Right atrium auricular region (tissue), 2 donors: ENCODE measurements at regions not wholly inside any gene's neighbourhood (a gene's known extent, or its start where the extent isn't known, plus 50 kb on each side); places are given as distances from the start of the nearest gene placed in this dataset.

Experiments used
- DNase-seq: peaks from one replicate; pipeline ENCODE4 v3.0.0-alpha.2; 2019; ENCODE audit warnings: low spot score
- H3K27ac ChIP-seq, 2 donors: fragments of 200-600 bp; sonication (generic); 1 replicate in 1 of 2; 2 replicates in 1 of 2; pipeline ENCODE4 v1.5.1; 2016 to 2019
- H3K27me3 ChIP-seq, 2 donors: fragments of 200-600 bp; sonication (generic); one replicate each; pipeline versions ENCODE4 v1.5.1 to v1.6.0; 2017 to 2019
- H3K36me3 ChIP-seq: fragments of 200-600 bp; sonication (generic); one replicate; pipeline ENCODE4 v1.5.1; 2016
- H3K4me1 ChIP-seq, 2 donors: fragments of 200-600 bp; sonication (generic); one replicate each; pipeline versions ENCODE4 v1.5.1 to v1.6.0; 2017 to 2019
- H3K4me3 ChIP-seq, 2 donors: fragments of 200-600 bp; sonication (generic); 1 replicate in 1 of 2; 2 replicates in 1 of 2; pipeline ENCODE4 v1.5.1; 2017 to 2019; ENCODE audit warnings: mild to moderate bottlenecking in 1 of 2, moderate library complexity in 1 of 2
- H3K9me3 ChIP-seq, 2 donors: fragments of 200-600 bp; sonication (generic); one replicate each; pipeline ENCODE4 v1.5.1; 2019
- CTCF ChIP-seq, 2 donors: fragments of 200-600 bp; sonication (generic); IDR thresholded peaks; one replicate each; pipeline ENCODE4 v1.5.1; 2019; ENCODE audit warnings: antibody characterized with exemption in 2 of 2

- no peak for DNase-seq
- Histone ChIP-seq H3K27ac (no peak overlapping the region), H3K4me3 (no peak overlapping the region), H3K4me1 (no peaks in the 10 kb centered on the region), H3K36me3 (no peaks in the 10 kb centered on the region), H3K27me3 (no peaks in the 10 kb centered on the region), H3K9me3 (no peaks in the 10 kb centered on the region)
- TF ChIP-seq CTCF (IDR thresholded peaks at IDR 0.05): no peak
Observed at GRCh38 chr20:30599990-30600389, 657.5 kb upstream of the DEFB115 start.

DNA sequence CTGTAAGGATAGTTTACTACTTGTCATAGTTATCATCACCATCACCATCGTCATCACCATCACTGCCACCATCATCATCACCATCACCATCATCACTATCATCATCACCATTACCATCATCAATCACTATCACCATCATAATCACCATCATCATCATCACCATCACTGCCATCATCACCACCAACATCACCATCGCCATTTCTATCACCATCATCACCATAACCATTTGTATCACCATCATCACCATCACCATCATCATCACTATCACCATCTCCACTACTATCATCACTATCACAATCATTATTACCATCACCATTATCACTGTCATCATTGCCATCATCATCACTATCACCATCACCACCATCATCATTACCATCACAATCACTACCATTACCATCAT lies 655.5 kb upstream of the DEFB115 start:
- DNase-seq: no peak
- H3K4me3 ChIP-seq: no peak overlapping the region
- H3K9me3 ChIP-seq: peaks cover 0 to 13% of the 10 kb centered on the region in 2 donors
- TF ChIP-seq CTCF (IDR thresholded peaks at IDR 0.05): no peak
- H3K36me3 ChIP-seq: no peaks in the 10 kb centered on the region
- no peaks in the 10 kb centered on the region for H3K27me3 ChIP-seq
- H3K27ac ChIP-seq: no peak overlapping the region
- H3K4me1 ChIP-seq: no peaks in the 10 kb centered on the region

- Histone ChIP-seq H3K4me1 (no peaks in the 10 kb centered on the region), H3K27ac (no peak overlapping the region), H3K27me3 (no peaks in the 10 kb centered on the region), H3K9me3 (peaks cover 0 to 18% of the 10 kb centered on the region in 2 donors), H3K4me3 (no peak overlapping the region), H3K36me3 (no peaks in the 10 kb centered on the region)
- no peak for DNase-seq
- TF ChIP-seq CTCF (IDR thresholded peaks at IDR 0.05): no peak
Observed at GRCh38 chr20:30602424-30602823, 655.0 kb upstream of the DEFB115 start.

GRCh38 chr20:30606990-30607389 lies 650.5 kb upstream of the DEFB115 start:
- no peak for TF ChIP-seq CTCF (IDR thresholded peaks at IDR 0.05)
- DNase-seq: no peak
- H3K4me3 ChIP-seq: no peak overlapping the region

DNA sequence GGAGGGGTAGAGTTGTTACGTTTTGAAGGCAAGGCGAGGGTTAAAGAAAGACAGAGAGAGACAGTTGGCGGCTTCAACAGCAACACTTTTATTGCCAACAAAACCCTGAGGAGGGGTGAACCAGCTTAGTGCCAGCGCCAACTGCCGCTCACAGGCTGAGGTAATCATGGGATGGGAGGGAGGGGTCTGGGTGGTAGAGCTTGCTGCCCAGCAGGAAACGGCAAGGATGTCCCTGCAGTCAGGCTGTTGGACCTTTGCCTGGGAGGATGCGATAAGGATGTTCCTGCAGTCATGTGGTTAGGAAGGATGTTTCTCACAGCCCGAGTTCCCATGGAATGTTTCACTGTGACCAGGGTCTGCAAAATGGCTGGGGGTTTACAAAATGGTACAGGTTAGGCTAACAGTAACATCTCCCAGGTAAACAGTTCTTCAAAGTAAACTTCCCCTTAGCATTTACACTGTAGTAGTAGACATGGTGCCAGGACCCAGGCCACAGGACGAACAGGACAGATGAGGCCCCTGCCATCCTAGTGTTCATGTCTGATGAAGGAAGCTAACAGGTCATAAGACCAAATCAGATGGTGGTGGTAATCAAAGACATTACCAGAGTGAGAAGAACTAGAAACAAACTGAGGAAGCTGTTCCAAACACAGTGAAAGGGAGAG lies 647.3 kb upstream of the DEFB115 start:
- no peak for TF ChIP-seq CTCF (IDR thresholded peaks at IDR 0.05)
- Histone ChIP-seq H3K4me3 (no peak overlapping the region), H3K27me3 (no peaks in the 10 kb centered on the region), H3K4me1 (no peaks in the 10 kb centered on the region), H3K27ac (no peak overlapping the region), H3K36me3 (no peaks in the 10 kb centered on the region), H3K9me3 (peaks cover 0 to 20% of the 10 kb centered on the region in 2 donors)
- no peak for DNase-seq

More at GRCh38 chr20:30606990-30607389, 650.5 kb upstream of the DEFB115 start:
- Histone ChIP-seq H3K4me1 (no peaks in the 10 kb centered on the region), H3K27ac (no peak overlapping the region), H3K9me3 (peaks cover 0 to 20% of the 10 kb centered on the region in 2 donors), H3K27me3 (no peaks in the 10 kb centered on the region), H3K36me3 (no peaks in the 10 kb centered on the region)

DNA sequence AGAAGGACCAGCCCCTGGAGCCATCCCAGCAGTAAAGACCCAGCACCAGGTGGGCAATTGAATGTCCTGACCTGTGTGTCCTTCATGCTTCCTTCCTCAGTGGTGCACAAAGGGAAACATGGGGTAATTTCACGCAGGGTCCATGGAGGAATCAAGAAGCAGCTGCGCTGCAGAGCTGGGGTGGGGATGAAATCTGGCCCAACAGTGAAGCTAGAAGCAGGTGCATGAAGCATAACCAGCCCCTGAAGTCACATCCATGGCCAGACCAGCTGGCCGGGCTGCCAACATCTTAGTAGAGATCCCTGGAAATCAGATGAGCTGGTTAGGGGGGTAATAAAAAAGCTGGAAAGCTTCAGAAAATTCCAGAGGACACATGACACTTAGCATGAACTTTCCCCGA lies 646.7 kb upstream of the DEFB115 start:
- H3K4me1 ChIP-seq: no peaks in the 10 kb centered on the region
- no peaks in the 10 kb centered on the region for H3K27me3 ChIP-seq
- no peak for TF ChIP-seq CTCF (IDR thresholded peaks at IDR 0.05)
- H3K9me3 ChIP-seq: peaks cover 0 to 18% of the 10 kb centered on the region in 2 donors
- H3K36me3 ChIP-seq: no peaks in the 10 kb centered on the region
- no peak overlapping the region for H3K4me3 ChIP-seq
- no peak overlapping the region for H3K27ac ChIP-seq
- DNase-seq: no peak
